Activated CD4-positive, CD25-positive, alpha-beta regulatory T cell treated with anti-CD3 and anti-CD28 coated beads, Interleukin-2, amount 50 U/mL, for 16 hours (primary cell): ENCODE measurements at regions not wholly inside any gene's neighbourhood (a gene's known extent, or its start where the extent isn't known, plus 50 kb on each side); places are given as distances from the start of the nearest gene placed in this dataset.
"Not testable (repeated sequence)": the region's sequence is repeated elsewhere in the genome, so short reads cannot be mapped to it uniquely, and the experiment has no call there.

Experiments
- DNase-seq: peaks from one replicate; pipeline ENCODE4 v3.0.0-alpha.2; 2020; ENCODE audit warnings: low read depth, low spot score

DNA sequence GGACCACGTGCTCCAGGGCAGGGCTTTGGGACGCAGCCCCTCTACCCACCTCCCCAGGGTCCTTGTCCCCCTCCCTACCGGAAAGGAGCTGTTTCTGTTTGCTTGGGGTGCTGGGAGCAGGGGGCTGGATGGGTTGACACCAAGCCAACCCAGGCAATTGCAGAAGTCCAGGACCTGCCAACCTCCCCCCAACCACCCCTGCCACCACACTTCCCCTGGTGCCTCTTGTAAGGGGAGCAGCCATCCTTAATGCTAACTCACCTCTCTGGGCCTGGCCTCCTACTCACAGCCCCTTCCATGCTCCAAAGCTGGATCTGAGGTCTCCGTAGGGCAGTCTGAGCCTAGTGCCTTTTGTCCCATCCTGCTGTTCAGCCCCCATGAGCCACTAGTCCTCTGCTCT lies 631.9 kb downstream of the BCOR start:
- no peak for DNase-seq

- no peak for DNase-seq
Measured at GRCh38 chrX:39469126-39469525, 628.6 kb downstream of the BCOR start.

DNA sequence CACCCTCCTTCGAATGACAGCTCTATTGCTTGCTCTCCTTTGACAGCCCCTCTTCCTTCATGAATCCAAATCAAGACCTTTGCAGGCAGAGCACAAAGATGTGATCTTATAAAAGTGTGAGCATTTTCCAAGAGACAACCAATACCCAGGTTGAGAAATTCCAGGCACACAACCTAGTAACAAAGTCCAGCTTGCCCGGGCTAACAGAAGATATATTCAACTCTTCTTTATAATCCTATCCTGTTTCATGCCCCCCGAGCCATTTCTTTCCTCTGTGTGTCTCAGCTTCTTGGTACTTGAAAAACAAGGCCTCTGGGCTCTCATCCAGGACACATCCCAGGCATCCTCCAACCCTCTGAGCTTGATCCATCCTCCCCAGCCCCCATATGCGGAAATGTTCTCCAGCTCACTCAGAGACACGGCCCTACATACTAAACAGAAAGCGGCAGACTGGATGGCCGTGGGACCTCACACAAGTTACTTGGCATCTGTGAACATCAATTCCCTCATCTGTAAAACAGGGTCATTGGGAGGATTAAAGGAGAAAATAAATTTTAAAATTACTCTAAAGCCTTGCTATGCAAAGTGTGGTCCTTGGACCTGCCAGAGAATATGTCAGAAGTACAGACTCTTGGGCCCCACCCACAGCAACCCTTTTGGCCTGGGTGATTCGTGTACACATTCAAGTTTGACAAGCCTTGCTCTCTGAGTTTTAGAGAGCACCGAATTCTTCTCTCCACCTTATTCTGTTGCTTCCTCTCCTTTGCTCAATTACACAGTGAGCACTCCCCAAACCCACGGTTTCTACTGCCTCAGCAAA lies 627.0 kb downstream of the BCOR start:
- no peak for DNase-seq

- DNase-seq = no peak
Measured at GRCh38 chrX:39472161-39472560, 625.6 kb downstream of the BCOR start.

DNA sequence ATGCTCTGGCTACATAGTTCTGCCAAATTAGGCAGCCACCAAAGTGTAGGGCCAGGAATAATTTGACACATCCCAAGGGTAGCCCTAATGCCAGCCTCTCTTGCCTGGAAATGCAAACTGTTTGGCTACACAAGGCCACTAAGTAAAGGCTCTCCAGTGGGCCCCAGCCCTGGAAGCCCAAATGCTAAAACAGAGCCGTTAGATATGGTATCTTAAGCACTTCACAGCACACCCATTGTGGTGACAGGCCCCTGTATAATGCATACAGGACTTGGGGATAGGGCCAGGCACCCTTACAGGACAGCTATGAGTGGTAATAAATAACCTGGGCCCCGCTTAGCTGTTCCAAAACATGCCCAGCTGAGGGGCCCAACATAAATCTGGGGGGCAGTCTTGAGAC lies 623.9 kb downstream of the BCOR start:
- no peak for DNase-seq

DNA sequence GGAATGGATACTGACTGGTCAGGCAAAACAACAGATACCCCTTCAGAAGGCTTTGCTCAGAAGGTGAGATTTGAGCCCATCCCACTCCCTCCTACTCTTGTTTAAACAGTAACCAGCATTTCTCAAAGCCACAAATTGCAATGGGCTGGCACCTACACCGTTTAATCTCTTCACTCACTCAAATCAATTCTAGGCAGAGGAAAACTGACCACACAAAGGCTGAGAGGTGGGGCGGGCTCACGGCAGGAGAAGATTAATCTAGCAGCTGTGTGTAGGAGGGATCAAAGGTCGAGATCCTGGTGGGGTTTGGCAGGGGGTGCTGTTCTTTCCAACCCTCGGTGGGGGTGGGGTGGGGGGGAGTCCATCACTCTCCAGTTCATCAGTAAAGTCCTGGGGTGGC lies 622.4 kb downstream of the BCOR start:
- no peak for DNase-seq

DNA sequence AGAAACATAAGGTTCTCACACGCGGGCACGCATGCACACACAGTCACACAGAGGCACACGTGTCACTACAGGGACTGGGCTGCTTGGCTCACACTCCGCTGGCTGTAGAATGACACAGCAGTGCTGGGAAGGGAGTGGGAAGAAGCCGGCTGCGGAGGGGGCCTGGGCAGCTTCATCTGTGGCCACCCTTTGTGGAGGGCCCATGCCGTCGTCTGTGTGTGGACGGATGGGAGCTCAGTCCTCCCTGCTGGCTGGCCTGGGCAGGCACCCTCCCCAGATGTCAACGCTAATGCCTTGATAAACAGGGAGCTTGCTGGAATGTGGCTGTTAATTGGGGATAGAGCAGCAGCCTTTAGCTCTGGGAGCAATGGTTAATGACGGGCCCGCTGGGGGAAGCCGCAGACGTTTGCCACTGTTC lies 621.1 kb downstream of the BCOR start:
- DNase-seq = no peak

DNA sequence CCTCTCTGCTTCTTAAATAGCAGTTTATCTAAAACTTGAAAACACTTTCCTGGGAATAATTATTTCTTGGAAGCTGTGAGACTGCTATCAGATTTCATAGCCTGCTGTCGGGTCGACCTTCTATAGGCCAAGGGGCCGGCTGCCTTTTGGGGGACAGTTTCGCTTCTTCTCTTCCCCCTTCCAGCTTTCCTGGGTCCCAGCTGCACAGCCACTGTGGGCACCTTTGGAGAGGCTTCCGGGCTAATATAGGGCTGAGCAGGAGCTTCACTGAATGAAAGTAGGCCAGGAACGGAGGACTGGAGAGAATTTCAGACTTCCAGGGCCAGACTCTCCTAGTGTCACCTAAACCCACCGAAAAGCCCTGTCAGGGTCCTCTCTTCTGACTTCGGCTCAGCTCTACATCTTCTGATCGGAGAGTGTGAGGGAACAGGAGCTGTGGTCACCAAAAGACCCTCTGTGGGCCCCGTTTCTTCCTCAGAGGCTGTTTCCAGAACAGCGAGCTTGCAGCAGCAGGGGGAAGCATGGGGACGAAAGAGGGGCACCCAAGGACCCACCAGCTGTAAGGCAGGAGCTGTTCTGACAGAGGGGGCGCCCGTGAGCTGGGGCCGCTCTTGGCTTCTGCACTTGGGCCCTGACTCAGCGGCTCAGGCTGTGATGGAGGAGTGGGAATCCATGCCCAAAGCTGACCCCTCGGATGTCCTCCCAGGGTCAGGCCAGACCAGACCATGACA lies 620.6 kb downstream of the BCOR start:
- no peak for DNase-seq

GRCh38 chrX:39477762-39478120 lies 620.0 kb downstream of the BCOR start:
- DNase-seq = no peak

- no peak for DNase-seq
Measured at GRCh38 chrX:39479856-39480255, 617.9 kb downstream of the BCOR start.

DNA sequence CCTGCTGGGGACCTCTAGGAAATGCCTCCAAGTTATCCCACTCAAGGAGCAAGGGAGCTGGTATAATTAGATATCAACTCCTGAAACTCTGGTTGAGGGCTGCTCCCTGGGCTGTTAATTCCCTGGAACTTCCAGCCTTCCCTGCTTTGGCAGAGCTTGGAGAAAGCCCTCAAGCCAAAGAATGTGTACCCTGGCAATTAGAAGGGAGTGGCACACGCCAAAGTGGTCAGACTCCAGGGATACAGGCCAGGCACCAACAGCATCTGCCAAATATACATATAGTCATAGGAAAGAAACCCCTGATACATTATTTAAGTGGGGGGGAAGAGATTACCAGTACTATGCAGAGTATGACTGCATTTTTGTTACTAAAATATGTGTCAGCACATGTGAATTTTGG lies 616.8 kb downstream of the BCOR start:
- no peak for DNase-seq

GRCh38 chrX:39481621-39482020 lies 616.1 kb downstream of the BCOR start:
- DNase-seq = no peak

- DNase-seq = no peak
Measured at GRCh38 chrX:39484159-39485068, 613.3 kb downstream of the BCOR start.

- DNase-seq = no peak
Measured at GRCh38 chrX:39487166-39487968, 610.4 kb downstream of the BCOR start.

GRCh38 chrX:39487969-39488330 lies 609.8 kb downstream of the BCOR start:
- no peak for DNase-seq

- peak; percentile 15 for DNase-seq
Measured at GRCh38 chrX:39491548-39492297, 606.0 kb downstream of the BCOR start.

- no peak for DNase-seq
Measured at GRCh38 chrX:39492497-39493162, 605.1 kb downstream of the BCOR start.

DNA sequence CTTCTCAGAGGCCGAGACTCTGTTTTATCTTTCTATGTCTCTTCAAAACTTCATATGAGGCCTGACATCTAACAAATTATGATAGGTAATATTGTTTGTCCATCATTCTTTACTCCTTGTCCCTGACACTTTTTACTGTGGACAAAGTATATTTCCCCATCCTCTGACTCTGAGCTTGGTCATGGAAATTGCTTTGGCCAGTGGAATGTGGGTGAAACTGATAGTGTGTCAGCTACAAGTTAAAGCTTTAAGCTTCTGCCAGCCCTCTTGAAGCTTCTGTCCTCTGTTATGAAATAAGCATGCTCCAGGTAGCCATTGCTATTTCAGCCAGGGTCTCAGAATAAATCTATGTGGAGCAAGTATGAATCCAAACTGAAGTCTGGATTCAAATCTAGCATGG lies 604.6 kb downstream of the BCOR start:
- DNase-seq = no peak

GRCh38 chrX:39497117-39497516 lies 600.6 kb downstream of the BCOR start:
- not testable (repeated sequence) for DNase-seq

DNA sequence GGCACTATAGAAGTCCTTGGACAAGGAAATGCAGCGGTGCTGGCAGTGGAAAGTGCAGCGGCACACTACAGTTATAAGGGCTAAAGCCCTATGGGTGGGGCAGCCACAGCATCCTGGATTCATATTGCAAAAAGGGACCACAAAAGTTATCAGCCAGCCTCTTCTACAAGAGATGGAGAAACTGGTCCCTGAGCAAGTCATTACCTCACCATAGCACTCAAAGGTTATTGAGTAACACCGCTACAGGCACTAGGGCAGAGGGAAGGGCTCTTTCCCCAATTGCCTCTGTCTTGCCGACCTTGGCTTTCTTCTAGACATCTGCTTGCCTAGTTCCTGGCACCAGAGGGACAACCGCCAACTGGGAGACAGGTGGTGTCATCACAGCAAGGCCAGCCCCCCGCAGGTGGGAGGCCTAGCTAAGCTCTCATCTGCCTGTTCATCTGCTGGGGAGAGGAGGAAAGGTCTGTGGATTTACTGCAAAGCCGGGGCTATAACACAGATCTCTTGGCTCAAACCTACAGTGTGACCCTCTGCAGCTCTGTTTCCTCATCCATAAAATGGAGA lies 600.0 kb downstream of the BCOR start:
- DNase-seq = no peak
